Keratinocyte (primary cell): ENCODE measurements at regions not wholly inside any gene's neighbourhood (a gene's known extent, or its start where the extent isn't known, plus 50 kb on each side); places are given as distances from the start of the nearest gene placed in this dataset.
"Not testable (repeated sequence)": the region's sequence is repeated elsewhere in the genome, so short reads cannot be mapped to it uniquely, and the experiment has no call there.

ENCODE experiments used
- EZH2 ChIP-seq: IDR thresholded peaks from one replicate; pipeline ENCODE4 v1.6.1; 2012; ENCODE audit warnings: inconsistent platforms, mild to moderate bottlenecking, low read length, moderate library complexity
- TF ChIP-seq, protein P1 (sequence below), 3 experiments: IDR thresholded peaks in 1 of 3; conservative IDR thresholded peaks in 1 of 3; optimal IDR thresholded peaks in 1 of 3; 2 replicates in 2 of 3; 3 replicates in 1 of 3; pipeline versions ENCODE3 to v1.5.1; 2011; ENCODE audit warnings: low read length in 3 of 3, mild to moderate bottlenecking in 3 of 3, moderate library complexity in 2 of 3, control low read depth in 1 of 3, inconsistent platforms in 1 of 3; ENCODE audit not compliant: insufficient read depth in 2 of 3; ENCODE audit errors: extremely low read depth in 1 of 3

DNA sequence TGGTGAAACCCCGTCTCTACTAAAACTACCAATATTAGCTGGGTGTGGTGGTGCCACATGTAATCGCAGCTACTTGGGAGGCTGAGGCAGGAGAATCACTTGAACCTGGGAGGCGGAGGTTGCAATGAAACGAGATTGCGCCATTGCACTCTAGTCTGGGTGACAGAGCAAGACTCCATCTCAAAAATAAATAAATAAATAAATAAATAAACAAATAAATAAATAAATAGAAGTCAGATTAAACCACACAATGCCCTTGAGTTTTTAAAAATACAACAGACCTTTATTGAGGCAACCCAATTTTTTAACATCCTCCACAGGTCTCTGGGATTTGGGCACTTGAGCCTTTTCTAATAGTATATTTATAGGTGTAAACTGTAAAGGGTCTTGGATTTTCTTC lies 167.3 kb downstream of the SEC23IP start:
- TF ChIP-seq, protein P1, sequence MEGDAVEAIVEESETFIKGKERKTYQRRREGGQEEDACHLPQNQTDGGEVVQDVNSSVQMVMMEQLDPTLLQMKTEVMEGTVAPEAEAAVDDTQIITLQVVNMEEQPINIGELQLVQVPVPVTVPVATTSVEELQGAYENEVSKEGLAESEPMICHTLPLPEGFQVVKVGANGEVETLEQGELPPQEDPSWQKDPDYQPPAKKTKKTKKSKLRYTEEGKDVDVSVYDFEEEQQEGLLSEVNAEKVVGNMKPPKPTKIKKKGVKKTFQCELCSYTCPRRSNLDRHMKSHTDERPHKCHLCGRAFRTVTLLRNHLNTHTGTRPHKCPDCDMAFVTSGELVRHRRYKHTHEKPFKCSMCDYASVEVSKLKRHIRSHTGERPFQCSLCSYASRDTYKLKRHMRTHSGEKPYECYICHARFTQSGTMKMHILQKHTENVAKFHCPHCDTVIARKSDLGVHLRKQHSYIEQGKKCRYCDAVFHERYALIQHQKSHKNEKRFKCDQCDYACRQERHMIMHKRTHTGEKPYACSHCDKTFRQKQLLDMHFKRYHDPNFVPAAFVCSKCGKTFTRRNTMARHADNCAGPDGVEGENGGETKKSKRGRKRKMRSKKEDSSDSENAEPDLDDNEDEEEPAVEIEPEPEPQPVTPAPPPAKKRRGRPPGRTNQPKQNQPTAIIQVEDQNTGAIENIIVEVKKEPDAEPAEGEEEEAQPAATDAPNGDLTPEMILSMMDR (optimal IDR thresholded peaks at IDR 0.05 in 1 of 3, IDR thresholded peaks at IDR 0.05 in 1 of 3, conservative IDR thresholded peaks at IDR 0.05 in 1 of 3; ENCODE audit: extremely low read depth in 1 of 3, insufficient read depth in 2 of 3, low read length in 3 of 3): not testable (repeated sequence)
- TF ChIP-seq EZH2: not testable (repeated sequence)
